Activated CD8-positive, alpha-beta memory T cell treated with anti-CD3 and anti-CD28 coated beads, Interleukin-2, amount 50 U/mL, for 24 hours (primary cell): ENCODE measurements at regions not wholly inside any gene's neighbourhood (a gene's known extent, or its start where the extent isn't known, plus 50 kb on each side); places are given as distances from the start of the nearest gene placed in this dataset.

Source experiments
- DNase-seq: peaks from one replicate; pipeline ENCODE4 v3.0.0-alpha.2; 2020; ENCODE audit errors: extremely low read depth

DNA sequence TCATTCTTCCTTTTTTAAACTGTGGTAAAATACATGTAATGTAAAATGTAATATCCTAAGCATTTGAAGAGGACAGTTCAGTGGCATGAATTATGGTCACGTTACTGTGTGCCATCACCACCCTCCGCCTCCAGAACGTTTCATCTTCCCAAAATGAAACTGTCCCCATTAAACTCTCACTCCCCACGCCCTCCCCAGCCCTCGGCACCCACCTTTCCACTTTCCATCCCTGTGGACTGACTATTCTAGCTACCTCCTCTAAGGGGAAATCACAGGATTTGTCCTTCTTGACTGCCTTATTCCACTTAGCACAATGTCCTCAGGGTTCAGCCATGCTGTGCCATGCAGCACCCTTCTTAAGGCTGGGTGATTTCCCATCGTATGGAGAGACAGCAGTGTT is 1509.5 kb downstream of the BRD1 start:
- DNase-seq = no peak

- no peak for DNase-seq
Observed at GRCh38 chr22:48316257-48317250, 1511.1 kb downstream of the BRD1 start.

- no peak for DNase-seq
Observed at GRCh38 chr22:48315439-48316256, 1512.0 kb downstream of the BRD1 start.

- no peak for DNase-seq
Observed at GRCh38 chr22:48314073-48314472, 1513.6 kb downstream of the BRD1 start.

- DNase-seq = no peak
Observed at GRCh38 chr22:48313175-48313830, 1514.4 kb downstream of the BRD1 start.

DNA sequence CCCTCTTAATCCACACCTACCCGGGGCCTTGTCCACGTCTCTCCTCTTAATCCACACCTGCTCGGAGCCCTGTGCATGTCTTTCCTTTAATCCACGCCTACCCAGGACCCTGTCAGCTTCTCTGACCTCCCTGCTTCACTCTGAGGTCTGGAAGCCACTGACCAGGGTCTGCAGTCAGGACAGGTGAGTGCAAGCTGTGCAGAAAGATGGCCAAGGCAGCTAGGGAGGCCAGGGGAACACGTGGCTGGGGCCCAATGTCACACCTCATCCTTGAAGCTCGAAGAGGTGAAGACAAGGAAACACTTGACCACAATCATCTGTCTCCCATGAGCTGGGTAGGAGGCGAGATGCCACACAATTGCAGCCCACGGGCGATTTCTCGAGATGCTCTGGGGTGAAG is 1516.9 kb downstream of the BRD1 start:
- DNase-seq = no peak

DNA sequence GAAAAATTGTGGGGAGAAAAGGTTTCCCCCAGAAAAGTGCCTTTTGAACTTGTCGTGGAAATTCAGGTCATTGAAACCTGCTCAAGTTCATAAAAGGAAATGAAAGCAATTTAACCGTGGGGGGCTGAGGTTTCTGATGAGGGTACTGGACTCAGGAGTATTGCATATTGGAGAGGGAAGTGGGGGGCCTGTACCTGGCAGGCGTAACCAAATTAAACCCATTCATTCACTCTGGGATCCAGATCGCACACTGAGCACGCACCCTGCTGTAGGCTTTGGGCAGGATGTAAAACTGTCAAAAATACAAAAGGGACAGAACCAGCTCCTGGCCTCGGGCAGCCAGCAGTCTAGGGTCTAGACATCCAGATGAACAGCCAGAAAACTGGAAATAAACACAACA is 1517.4 kb downstream of the BRD1 start:
- no peak for DNase-seq

- no peak for DNase-seq
Observed at GRCh38 chr22:48309836-48310235, 1517.8 kb downstream of the BRD1 start.

DNA sequence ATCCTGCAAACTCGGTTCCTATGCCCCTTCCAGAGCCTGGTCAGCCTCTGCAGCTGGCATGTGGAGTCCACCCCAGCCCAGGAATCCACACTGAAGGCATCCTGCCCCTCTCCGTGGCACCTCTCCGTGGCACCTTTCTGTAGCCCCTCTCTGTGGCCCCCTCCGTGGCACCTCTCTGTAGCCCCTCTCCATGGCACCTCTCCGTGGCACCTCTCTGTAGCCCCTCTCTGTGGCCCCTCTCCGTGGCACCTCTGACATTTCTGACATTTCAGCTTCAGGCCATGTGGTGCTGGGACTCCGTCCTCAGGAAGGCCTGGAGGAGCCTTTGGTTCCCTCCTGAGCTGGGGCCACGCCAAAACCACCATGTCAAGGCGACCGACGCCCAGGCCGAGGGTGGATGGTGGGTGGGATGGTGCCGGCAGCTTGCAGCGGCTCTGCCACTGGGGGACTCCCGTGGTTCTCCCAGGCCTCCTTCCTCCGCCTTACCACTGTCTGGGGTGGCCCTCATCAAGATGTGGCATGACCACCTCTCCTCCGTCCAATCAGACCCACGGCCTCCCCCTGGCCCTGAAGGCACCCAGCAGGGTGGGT is 1518.5 kb downstream of the BRD1 start:
- no peak for DNase-seq

GRCh38 chr22:48307931-48308330 is 1519.7 kb downstream of the BRD1 start:
- DNase-seq = no peak

GRCh38 chr22:48306785-48307510 is 1520.7 kb downstream of the BRD1 start:
- DNase-seq = no peak

DNA sequence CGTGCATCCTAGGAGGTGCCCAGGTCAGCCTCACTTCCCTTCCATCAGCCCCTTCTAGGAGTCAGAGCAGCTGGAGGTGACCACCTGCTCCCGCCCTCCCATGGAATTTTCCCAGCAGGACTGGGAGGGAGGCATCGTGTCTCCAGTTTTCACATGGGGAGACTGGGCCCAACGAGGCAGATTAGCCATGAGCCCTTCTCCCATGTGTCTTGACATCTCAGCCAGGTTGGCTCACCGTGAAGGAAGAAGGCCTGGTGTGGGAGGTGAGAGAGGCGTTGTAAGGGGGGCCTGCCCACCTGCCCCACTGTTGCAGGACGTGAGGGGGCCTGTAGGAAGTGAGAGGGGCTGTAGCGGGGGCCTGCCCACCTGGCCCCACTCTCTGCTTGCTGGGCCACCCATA is 1521.4 kb downstream of the BRD1 start:
- DNase-seq = no peak

GRCh38 chr22:48305726-48306235 is 1521.9 kb downstream of the BRD1 start:
- DNase-seq = no peak

DNA sequence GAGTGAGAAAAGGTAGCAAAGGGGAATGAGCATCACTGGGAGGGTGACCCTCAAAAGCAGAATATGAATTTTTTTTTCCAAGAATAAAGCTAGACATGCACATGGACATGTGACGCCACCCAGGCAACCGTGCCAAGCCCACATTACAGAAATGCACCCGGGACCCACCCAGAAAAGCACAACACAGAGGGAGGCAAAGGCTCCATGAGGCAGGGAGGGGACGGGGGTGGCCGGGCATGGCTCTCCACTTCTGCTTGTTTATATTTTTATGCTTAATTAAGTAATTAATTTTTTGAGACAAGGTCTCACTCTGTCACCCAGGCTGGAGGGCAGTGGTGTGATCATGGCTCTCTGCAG is 1524.3 kb downstream of the BRD1 start:
- no peak for DNase-seq

DNA sequence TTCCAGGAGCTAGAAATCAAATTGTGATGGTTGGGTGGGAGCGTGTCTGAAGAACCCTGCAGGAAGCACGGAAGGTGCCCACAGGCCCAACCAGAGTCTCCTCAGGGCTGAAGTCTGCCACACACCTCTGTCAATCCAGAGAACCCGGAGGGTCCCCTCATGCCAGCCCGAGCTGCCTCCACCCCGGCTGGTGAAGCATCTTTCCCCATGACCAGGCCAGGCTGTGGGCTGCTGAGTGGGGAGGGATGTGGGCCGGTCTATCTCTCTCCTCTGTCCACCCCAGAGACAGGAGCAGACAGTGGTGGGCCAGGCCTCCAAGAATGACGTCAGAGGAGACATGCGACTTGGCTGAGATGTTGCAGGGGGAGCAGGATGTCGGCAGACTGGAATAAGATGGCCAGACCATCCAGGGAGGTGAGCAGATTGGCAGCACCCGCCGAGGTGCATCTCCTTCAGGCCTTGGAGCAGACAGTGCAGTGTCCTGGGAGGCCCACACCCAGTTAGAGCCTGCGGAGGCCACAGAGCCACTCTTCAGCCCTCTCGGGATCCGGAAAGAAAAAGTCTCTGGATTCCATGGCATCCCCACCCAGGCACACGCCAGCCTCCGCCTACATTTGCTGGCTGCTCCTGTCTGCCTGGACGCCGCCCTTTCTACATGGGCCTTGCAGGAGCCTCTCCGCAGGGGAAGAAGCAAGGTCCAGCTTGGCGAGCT is 1524.9 kb downstream of the BRD1 start:
- DNase-seq = no peak

- no peak for DNase-seq
Observed at GRCh38 chr22:48301908-48302307, 1525.8 kb downstream of the BRD1 start.

DNA sequence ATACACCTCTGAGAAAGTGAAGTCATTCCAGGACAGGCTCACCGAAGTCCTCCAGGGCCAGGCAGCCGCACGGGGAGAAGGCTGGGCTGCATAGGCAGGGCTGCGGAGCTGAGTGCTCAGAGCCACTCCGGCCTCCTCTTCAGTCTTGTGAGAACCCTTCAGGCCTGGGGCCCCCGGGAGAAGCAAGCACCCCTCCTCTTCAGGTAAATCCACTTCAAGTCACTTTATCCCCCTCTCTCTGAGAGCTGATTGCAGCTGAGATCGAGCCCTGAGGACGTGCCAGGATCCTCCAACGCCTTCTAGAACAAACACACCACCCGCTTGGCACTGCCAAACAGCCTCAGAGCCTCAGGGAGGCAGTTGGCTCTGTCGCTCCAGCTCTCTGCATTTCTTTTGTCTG is 1526.3 kb downstream of the BRD1 start:
- DNase-seq = no peak

- DNase-seq = no peak
Observed at GRCh38 chr22:48300877-48301276, 1526.8 kb downstream of the BRD1 start.

GRCh38 chr22:48299801-48300200 is 1527.9 kb downstream of the BRD1 start:
- DNase-seq = no peak

DNA sequence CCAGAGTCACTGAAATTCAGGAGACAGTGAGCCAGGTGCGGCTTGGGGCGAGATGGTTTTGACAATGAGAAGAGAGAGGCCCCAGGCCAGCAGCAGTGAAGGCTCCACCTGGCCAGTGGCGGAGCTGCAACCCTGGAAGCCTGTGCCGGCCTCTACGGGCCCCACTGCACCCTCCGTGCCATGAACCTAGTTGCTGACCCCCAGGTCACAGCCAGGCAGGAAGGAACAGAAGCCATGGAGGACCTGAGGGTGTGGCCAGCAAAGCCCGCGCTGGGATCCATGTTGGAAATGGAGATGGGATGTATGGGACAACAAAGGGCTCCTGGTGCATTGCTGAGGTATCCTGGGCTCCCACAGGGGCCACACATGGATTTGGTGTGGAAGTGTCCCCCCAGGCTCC is 1528.5 kb downstream of the BRD1 start:
- DNase-seq = no peak
